GM18858 (cell line): ENCODE measurements at regions not wholly inside any gene's neighbourhood (a gene's known extent, or its start where the extent isn't known, plus 50 kb on each side); places are given as distances from the start of the nearest gene placed in this dataset.

Experiments used
- ATAC-seq: cut with Tn5 transposase; IDR thresholded peaks from one replicate; pipeline ENCODE4 v1.9.1; 2021; ENCODE audit not compliant: unreplicated experiment

DNA sequence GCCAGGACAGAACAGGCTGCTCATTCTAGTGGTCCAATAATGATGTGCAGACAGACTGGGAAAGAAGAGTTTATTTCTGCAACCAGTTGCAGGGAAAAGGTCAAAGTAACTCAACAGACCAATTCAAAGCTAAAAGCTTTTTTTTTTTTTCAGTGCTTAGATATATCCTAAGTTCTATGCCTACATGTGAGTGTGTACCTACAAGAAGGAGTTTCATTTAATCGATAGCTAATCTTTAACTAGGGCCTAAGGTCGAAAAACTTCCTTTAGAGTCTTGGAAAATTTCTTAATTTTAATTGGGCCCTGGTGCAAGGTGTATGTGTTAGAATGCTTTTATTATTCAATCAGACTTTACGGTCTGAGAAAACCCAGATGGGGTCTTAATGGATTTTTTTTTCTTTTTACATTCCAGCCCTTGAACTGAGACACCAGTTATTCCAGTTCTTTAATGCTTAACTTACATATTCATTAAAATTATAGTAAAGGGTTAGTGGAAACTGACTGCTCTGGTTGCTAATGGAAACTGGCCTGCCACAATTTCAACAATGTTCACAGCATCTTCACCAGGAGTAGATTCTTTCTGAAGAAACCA is 365.3 kb downstream of the MTRR start:
- no peak for ATAC-seq

DNA sequence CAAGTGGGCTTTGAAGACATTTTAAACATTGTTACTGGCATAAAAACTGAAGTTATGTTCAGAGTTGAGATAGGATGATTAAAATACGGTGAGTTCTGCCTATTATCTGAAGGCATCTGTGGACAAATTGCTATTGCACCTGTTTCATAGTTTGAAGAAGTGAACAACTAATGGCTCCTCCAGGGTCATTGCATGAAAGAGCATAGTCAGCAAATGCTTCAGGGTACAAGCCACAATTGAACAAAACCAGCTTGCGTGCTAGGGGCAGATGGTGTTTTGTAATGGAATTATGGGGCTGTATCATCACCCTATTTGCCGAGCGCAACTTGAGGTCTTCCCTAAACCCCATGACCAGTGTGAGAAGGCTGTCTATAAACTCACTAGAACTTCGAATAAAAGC is 369.1 kb downstream of the MTRR start:
- no peak for ATAC-seq

DNA sequence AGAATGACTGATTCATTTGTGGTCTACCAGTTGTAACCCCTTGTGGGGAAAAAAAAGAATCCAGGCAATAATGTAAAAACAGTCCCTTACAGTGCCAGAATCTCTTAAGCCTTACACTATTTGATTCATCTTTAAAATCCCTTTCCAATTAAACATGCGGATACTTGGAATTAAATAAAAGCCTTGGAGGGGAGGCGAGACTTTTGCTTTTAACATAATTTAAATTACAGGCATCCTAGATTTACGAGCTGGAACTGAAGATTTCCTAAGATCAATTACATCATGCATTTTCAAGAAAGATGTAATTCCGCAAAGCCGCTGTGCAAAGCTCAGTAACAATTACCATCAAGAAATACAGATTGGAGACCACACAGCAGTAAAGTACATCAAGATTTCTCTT is 370.2 kb downstream of the MTRR start:
- ATAC-seq = no peak

DNA sequence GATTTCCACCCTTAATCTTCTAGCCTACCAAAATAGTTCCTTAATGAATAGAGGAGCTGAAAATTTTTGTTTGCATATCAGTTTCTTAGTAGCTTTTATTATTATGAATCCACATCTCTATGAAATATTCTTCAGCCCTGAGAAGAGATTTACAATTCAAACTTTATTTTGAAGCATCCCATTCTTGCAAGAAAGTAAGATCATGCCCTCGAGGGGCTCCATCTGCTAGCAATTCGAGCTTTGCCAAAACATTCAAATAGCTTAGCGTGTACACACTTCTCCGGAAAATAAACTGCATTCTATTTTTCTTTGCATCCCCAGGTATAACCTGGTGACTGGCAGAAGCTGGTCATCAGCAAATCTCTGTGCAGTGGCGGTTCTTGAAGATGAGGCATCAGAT is 370.7 kb downstream of the MTRR start:
- no peak for ATAC-seq

DNA sequence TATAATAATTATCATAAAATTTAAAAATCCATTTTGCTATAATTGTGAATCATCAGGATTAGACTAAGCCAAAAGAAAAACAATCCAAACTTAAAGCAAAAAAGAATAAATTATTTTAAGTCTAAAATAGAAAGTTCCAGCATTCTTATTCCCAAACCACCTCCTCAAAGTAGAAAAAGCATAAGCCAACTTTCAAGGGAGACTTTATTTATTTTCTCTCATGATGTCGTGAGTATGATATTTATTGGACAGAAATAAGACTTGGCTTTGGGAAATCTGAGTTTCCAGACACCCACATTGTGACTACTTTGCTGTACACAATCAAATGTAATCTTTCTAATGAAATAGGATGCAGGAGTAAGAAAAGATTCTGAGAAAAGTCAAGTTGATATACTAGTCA is 372.1 kb downstream of the MTRR start:
- ATAC-seq = no peak

DNA sequence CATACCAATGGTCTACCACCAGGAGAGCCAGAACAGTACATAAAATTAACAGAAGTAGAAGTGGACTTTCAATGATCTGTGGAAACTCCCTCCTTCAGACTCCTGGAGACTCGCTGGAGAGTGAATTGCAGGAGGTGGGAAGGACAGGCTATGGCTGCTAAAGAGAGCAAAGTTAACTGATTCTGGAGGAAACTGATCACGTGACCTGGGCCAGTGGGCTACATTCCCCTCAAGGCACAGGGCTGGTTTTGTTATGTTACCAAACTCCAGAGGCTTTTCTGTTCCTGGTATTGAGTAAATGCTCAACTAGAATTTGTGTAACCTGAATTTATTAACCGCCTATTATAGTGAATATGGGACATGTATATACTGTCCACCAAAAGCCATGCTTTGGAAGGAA is 372.6 kb downstream of the MTRR start:
- no peak for ATAC-seq

DNA sequence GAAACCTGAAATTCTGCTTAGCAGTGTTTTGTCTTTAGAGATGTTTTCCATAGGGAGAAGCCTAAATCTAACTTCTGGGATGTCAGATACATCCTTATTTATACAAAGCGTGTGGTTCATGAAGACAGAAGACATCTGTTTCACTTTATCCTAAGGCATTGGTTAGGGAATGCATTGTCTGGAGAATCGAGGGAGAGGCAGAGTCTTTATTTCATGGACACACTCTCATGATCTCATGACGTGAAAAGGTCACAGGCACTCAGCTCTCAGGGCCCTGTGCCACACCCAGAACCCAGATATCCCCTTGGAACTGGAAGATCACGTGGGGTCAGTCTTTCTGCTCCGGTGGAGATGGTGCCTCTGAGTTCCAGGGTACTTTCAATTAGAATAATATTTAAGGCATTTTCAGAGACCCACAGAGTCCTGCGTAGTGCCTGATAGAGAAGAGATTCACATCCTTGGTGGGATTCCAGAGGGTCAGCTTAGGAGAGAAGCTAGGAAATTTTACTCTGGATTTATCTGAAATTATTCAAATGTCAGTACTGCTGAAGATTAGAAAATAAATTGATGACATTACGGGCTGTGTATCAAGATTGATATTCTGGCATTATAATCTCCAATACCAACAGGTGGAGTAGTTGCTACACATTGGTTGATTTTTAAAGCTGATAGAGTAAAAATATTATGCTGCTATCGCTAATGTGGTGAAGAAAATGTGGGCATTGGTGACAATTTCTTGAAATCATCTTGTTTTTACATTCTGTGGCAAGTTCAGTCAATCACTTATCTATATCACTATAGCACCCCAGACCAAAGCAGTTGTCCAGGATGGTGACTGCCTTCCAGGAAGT is 378.3 kb downstream of the MTRR start:
- ATAC-seq = no peak

DNA sequence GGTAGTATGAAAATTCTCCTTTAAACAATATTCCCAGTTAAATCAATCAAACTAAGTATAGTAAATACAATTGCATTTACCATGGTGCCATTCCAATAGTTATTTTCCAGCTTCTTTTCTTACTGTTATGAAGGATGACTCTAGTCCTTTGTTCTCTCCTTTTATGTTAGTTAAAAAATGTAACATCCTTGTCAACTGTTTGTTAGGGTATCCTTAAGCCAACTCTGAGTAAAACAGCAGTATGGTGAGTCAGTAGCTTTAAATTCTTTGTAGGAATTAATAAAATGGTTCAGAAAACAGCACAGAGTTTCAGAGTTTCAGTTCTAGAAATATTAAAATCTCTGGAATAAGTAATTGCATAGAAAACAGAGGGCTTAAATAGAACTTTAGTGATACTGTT is 384.4 kb downstream of the MTRR start:
- ATAC-seq = no peak

DNA sequence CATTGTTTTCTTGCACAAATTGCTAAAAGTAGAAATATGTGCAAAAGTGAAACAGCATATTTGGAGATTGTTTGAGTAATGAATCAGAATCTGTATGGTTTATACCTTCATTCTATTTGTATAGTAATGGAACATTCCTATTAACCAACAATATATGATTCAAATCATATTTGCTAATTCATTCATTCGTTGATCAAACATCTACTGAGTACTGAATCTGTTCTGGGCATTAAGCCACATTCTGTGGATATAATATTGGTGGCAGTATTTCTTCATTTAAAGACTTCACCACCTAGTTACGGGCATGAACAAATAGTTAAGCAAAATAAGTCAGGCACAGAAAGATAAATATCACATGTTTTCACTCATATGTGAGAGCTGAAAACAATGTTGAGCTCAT is 385.7 kb downstream of the MTRR start:
- no peak for ATAC-seq

DNA sequence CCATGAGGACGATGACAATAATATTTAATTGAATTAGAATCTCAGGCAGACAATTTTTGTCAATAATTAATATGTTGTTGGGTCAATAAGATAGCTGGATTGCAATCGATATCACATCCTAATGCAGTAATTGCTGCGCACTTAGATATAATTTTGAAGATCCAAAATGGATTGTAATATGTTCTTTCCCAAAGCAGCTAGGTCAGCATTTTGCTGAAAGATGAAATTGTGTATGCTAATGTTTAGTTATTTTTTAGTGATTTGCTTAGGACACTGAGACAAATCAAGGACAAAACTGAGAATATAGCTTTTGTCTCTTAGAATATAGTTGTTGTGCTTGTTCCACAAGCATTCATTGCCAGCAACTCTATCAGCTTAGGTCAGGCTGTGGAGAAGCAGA is 389.9 kb downstream of the MTRR start:
- no peak for ATAC-seq

DNA sequence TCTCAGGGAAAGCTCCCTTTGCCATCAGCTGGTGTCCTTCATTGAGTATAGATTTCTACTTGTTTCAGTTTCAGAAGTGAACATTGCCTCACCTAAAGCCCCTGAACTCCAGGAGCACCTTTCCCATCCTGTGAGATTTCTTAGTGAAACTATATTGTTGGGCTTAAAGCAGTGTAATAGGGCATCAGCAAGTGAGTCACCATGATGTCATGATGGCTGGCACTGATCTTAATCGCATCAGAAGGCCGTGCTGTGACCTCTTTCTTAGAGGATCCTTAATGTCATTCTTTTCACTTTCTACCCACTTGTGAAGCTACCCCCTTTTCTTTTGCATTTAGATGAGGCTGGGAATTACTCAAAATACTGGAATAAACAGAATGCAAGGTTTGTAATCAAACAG is 401.3 kb downstream of the MTRR start:
- no peak for ATAC-seq

DNA sequence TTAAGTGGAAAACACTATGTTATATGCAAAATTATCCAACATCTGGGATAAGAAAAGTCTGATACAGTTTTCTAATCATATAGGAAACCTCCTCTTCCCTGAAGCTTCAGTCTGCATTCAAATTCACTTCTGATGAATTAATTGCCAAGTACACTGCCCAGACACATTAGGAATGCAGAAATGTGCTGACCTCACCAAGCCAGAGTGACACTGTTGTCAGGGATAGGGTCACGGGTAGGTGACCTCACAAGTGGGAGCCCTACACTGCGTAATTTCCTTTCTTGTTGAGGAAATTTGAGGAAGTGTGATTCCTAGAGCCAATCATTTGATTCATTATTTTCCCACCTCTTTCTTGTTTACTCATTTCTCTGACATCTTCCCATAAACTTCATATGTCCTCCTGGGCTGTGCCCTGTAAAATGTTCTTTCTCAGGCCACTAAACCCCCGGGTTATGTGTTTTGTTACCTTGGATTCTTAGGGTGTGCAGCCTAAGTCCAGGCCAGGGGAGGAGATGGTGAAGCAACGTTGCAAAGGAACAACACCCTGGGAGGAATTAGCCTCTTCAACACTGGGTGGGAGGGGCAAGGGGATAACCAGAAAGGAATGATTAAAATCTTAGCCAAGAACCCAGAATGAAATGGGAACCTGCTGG is 411.9 kb downstream of the MTRR start:
- no peak for ATAC-seq

DNA sequence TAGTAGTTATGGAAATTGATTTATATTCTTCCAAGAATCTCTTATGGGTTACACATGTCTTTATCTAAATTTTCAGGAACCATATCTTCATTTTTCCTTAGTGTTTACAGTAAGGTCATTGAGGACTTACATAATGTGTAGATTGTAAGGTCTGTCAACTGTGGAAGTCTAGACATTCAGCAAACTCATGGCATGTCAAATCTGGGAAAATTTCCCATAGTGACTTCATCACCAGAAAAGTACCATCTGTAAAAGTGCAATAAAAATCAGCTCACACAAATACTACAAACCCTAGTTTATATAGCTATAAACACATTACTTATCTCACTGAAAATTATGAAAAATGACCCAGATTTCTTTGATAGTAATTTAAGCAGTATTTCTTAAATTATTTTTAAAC is 419.4 kb downstream of the MTRR start:
- no peak for ATAC-seq

DNA sequence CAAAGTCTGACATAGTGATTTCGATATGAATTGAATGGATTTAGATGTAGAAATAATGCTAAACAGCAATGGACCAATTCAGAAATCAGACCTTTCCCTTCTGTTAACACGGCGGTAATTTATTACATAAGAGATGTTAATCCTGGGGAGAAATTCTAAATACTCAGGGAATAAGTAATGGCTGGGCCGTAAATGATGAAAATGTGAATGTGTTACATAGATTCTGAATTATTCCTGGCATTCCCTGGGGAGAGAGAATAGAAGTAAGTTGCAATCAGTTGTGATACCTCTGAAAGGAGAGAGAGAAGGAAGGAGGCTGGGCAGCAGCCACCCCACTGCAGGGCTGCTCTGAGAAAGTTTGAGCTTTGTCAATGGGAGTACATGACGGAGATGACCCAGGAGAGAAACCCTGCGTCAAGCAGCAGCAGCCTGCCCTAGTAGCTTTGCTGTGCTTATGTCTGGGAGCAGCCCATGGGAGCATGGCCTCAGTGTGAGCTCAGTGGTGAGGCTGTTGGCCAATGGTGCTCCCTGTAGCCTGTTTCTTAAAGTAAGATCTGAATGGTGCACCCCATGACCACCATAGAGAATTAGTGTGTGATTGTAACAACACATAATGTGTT is 420.1 kb downstream of the MTRR start:
- no peak for ATAC-seq

DNA sequence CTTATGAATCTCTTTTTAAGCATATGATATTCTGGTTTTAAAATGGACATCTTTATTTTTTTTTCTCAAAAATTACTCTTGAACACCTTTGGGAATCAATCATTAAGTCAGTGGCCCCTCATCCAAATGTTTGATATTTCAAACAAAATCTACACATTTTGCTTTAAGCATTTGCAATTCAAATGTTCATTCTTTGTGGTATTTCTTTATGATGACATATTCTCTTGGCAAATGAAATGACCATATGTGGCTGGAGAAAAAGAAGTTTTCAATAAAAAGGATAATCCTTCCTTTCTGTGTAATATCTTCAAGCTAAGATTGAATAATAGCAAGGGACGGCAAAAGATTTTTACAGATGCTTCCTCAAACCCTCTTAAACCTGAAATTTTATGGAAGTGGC is 420.8 kb downstream of the MTRR start:
- ATAC-seq = no peak

DNA sequence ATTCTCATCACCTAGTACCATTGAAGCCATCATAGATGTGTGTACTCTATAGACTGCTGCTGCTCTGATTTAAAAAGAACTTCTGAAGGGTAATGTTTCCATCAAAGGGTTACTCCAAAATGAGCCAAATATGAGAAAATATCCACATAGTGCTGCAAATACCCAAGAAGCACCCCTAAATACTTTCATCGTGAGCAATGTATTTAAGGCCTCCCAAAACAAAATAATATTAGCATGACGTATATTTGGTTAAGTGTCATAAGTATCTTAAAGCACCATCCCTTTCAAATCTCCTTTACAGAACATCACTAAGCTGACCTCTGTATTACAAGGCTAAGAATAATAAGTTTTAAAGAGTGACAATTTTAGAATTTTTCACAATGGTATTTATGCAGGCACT is 421.8 kb downstream of the MTRR start:
- ATAC-seq = no peak

DNA sequence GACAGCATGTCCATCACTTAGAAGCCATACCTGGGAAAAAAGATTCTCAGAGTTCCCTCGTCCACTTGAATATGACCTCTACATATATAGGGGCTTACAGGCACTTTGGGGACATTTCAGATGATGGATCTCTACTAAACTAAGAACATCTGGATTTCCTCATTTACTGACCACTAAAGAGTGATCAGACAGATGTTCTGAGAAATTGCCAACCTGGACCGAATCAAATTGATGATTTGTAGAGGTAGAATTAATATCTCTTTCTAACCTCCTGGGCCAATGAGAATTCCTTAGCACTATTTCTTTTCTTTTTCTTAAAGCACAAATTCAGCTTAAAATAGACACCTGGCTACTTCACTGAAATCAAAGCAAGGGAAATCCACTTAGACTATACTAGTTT is 422.7 kb downstream of the MTRR start:
- ATAC-seq = no peak

DNA sequence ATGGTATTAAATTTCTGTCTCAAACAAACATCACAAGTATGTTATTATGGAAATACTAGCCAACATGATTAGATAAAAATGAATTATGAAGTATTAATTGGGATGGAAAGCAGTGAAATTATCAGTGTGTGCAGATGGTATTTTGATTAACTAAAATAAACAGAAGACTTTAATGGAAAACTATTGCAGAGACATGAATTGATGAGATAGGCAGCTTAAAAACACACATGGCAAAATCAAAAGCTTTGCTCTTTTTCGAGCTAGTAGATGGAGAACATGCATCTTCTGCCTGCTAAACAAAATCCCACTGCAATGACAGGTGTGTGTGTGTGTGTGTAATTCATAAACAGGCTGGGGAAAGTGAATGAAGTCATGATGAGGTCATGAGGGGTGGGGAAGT is 426.2 kb downstream of the MTRR start:
- no peak for ATAC-seq

DNA sequence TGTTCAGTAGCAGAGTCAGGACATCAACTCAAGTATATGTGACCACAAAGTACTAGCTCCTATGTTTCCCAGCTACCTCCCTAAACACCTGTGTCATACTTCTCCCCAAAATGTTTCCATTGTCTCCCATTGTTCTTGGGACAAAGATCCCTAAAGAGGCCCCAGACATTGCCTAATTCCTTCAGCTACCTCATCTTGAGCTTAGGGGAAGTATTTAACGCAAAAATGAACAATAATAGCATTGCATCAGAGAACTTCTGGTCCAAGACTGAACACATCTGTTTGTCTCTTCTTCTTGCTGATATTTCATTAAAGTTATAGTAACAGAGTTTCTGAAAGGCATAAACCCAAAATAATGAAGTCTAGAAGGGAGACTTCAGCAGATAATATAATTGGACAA is 430.8 kb downstream of the MTRR start:
- ATAC-seq = no peak

DNA sequence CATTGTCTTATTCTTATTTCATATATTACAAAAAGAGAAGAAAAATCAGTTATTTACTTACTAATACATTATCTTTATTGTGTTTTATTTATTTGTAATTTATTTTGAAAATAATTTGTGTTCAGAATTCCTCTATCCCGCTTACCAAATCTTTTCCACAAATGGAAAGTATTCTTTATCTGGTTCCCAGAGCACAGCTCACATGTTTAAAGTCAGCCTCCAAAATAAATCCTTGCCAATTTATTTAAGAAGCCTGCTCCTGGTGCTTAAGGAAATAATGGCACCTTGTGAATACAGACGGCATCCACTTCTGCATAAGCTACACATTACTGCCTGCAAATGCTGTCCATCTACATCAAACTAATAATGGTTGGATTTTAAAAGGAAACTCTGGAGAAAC is 435.4 kb downstream of the MTRR start:
- ATAC-seq = no peak

DNA sequence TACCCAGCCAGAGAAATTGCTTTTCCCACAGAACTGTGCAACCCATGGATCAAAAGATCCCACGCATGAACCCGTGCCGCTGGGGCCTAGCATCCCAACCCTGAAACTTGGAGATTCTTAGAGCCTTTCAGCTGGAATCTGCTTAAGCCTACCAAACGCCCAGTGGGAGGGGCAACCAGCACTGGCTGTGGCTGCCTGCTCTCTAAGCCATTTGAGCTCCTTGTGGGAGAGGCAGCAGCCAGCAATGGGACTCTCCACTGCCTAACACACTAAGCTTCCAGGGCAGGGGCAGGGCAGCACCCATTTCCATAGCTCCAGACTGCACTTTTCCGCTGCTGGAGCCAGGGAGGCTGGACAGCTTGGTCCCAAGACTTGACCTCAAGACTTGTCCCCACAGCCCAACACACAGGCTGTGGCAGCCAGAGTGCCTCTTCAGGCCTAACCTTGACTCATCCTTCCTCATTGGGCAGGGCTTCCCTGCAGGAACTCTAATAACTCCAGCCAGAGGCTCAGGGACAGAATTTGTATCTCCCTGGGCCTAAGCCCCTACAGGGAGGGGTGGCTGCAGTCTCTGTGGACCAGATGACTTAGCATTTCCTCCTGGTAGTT is 437.4 kb downstream of the MTRR start:
- ATAC-seq = no peak

DNA sequence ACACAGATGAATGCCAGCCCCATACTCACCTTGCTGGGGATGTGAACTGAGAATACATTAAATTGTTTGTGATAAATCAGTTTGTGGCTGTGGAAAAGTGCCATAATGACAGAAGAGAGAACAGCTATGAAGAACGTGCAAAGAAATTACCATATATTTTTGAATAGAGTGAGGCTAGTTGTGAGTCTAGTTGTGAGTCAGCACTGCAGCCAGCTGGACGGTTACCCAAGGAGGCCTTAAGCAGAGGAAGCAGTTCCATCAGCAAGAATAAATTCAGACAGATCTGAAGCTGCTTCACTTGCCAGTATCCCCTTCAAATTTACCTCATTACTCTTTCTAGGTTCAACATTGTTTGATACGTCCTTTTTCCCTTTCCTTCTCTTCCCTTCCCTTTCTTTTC is 446.0 kb downstream of the MTRR start:
- ATAC-seq = no peak
